GM12892 (cell line): ENCODE measurements at regions not wholly inside any gene's neighbourhood (a gene's known extent, or its start where the extent isn't known, plus 50 kb on each side); places are given as distances from the start of the nearest gene placed in this dataset.

Source experiments
- POLR2A ChIP-seq: IDR thresholded peaks from 2 replicates; pipeline ENCODE4 v1.6.1; 2011; ENCODE audit warnings: low read depth, low read length, control low read depth
- POLR2AphosphoS5 ChIP-seq: IDR thresholded peaks from 2 replicates; pipeline ENCODE4 v1.6.1; 2011; ENCODE audit warnings: low read depth, low read length, control low read depth

- TF ChIP-seq POLR2A (no peak), POLR2AphosphoS5 (no peak)
Observed at GRCh38 chrX:45912316-45912715, 632.9 kb downstream of the ZNF674 start.
